ENCODE measurements at regions not wholly inside any gene's neighbourhood (a gene's known extent, or its start where the extent isn't known, plus 50 kb on each side); places are given as distances from the start of the nearest gene placed in this dataset.

GRCh38 chr4:30436394-30436793 is 283.8 kb upstream of the PCDH7 start:
- no peaks in the 10 kb centered on the region for H3K4me1 ChIP-seq (ENCODE audit: control insufficient read depth, extremely low read depth, insufficient read depth, low read length)
- dilution Hi-C loops (cut with MboI; ENCODE audit: extremely low pct_ligation_motif_present, low sequenced_read_pairs), result no loop called here
- H3K9me1 ChIP-seq (ENCODE audit: control insufficient read depth, extremely low read depth, insufficient read depth, low read length), result no peaks in the 10 kb centered on the region
- H3K27ac ChIP-seq (ENCODE audit: control insufficient read depth, insufficient read depth, low read length), result no peak overlapping the region
- no peak overlapping the region for H2AFZ ChIP-seq (ENCODE audit: control insufficient read depth, low read length)
- H3K4me3 ChIP-seq (ENCODE audit: control insufficient read depth in 2 of 3, extremely low read depth in 1 of 3, insufficient read depth in 2 of 3, low read depth in 1 of 3, low read length in 3 of 3), result no peak overlapping the region
- no peak for FAIRE-seq
- H3K36me3 ChIP-seq (ENCODE audit: control insufficient read depth in 2 of 2, extremely low read depth in 1 of 2, insufficient read depth in 2 of 2, low read length in 2 of 2), result no peaks in the 10 kb centered on the region
- H3K79me2 ChIP-seq (ENCODE audit: control insufficient read depth, insufficient read depth, low read length), result no peaks in the 10 kb centered on the region
- H4K20me1 ChIP-seq (ENCODE audit: control insufficient read depth, extremely low read depth, insufficient read depth, low read length), result no peaks in the 10 kb centered on the region
- no peak overlapping the region for H3K4me2 ChIP-seq (ENCODE audit: control insufficient read depth, extremely low read depth, insufficient read depth, low read depth, low read length)
- H3K9me3 ChIP-seq (ENCODE audit: control insufficient read depth, low read depth, low read length), result no peaks in the 10 kb centered on the region
- TF ChIP-seq CTCF (optimal IDR thresholded peaks at IDR 0.05 in 1 of 3, IDR thresholded peaks at IDR 0.05 in 1 of 3, conservative IDR thresholded peaks at IDR 0.05 in 1 of 3; ENCODE audit: extremely low read depth in 1 of 3, insufficient read depth in 2 of 3, low read length in 3 of 3) (no peak), EZH2 (IDR thresholded peaks at IDR 0.05; ENCODE audit: low read length) (no peak)
- no peak overlapping the region for H3K9ac ChIP-seq (ENCODE audit: control insufficient read depth, extremely low read depth, insufficient read depth, low read length)
- DNase-seq (ENCODE audit: low read depth, low spot score), result no peak
- no peaks in the 10 kb centered on the region for H3K27me3 ChIP-seq (ENCODE audit: control insufficient read depth, extremely low read depth, insufficient read depth, low read length)

- dilution Hi-C loops (cut with MboI; ENCODE audit: extremely low pct_ligation_motif_present, low sequenced_read_pairs), result no loop called here
- H3K36me3 ChIP-seq (ENCODE audit: control insufficient read depth in 2 of 2, extremely low read depth in 1 of 2, insufficient read depth in 2 of 2, low read length in 2 of 2), result no peaks in the 10 kb centered on the region
- H3K27ac ChIP-seq (ENCODE audit: control insufficient read depth, insufficient read depth, low read length), result no peak overlapping the region
- H2AFZ ChIP-seq (ENCODE audit: control insufficient read depth, low read length), result no peak overlapping the region
- no peak overlapping the region for H3K4me2 ChIP-seq (ENCODE audit: control insufficient read depth, extremely low read depth, insufficient read depth, low read depth, low read length)
- H3K9me1 ChIP-seq (ENCODE audit: control insufficient read depth, extremely low read depth, insufficient read depth, low read length), result no peaks in the 10 kb centered on the region
- no peaks in the 10 kb centered on the region for H3K79me2 ChIP-seq (ENCODE audit: control insufficient read depth, insufficient read depth, low read length)
- no peak for FAIRE-seq
- TF ChIP-seq EZH2 (IDR thresholded peaks at IDR 0.05; ENCODE audit: low read length), result no peak
- H3K9ac ChIP-seq (ENCODE audit: control insufficient read depth, extremely low read depth, insufficient read depth, low read length), result no peak overlapping the region
- H4K20me1 ChIP-seq (ENCODE audit: control insufficient read depth, extremely low read depth, insufficient read depth, low read length), result no peaks in the 10 kb centered on the region
- no peak for DNase-seq (ENCODE audit: low read depth, low spot score)
- H3K9me3 ChIP-seq (ENCODE audit: control insufficient read depth, low read depth, low read length), result no peaks in the 10 kb centered on the region
- no peak overlapping the region for H3K4me3 ChIP-seq (ENCODE audit: control insufficient read depth in 2 of 3, extremely low read depth in 1 of 3, insufficient read depth in 2 of 3, low read depth in 1 of 3, low read length in 3 of 3)
- H3K4me1 ChIP-seq (ENCODE audit: control insufficient read depth, extremely low read depth, insufficient read depth, low read length), result no peaks in the 10 kb centered on the region
- no peaks in the 10 kb centered on the region for H3K27me3 ChIP-seq (ENCODE audit: control insufficient read depth, extremely low read depth, insufficient read depth, low read length)
Observed at GRCh38 chr4:30437316-30437715, 282.9 kb upstream of the PCDH7 start.

GRCh38 chr4:30443289-30443688 is 276.9 kb upstream of the PCDH7 start:
- Histone ChIP-seq H3K9ac (ENCODE audit: control insufficient read depth, extremely low read depth, insufficient read depth, low read length) (no peak overlapping the region), H3K4me1 (ENCODE audit: control insufficient read depth, extremely low read depth, insufficient read depth, low read length) (no peaks in the 10 kb centered on the region), H3K27me3 (ENCODE audit: control insufficient read depth, extremely low read depth, insufficient read depth, low read length) (no peaks in the 10 kb centered on the region), H4K20me1 (ENCODE audit: control insufficient read depth, extremely low read depth, insufficient read depth, low read length) (no peaks in the 10 kb centered on the region), H3K4me2 (ENCODE audit: control insufficient read depth, extremely low read depth, insufficient read depth, low read depth, low read length) (no peak overlapping the region), H3K4me3 (ENCODE audit: control insufficient read depth in 2 of 3, extremely low read depth in 1 of 3, insufficient read depth in 2 of 3, low read depth in 1 of 3, low read length in 3 of 3) (no peak overlapping the region), H3K9me3 (ENCODE audit: control insufficient read depth, low read depth, low read length) (no peaks in the 10 kb centered on the region), H3K79me2 (ENCODE audit: control insufficient read depth, insufficient read depth, low read length) (no peaks in the 10 kb centered on the region), H2AFZ (ENCODE audit: control insufficient read depth, low read length) (no peak overlapping the region), H3K36me3 (ENCODE audit: control insufficient read depth in 2 of 2, extremely low read depth in 1 of 2, insufficient read depth in 2 of 2, low read length in 2 of 2) (no peaks in the 10 kb centered on the region), H3K27ac (ENCODE audit: control insufficient read depth, insufficient read depth, low read length) (no peak overlapping the region), H3K9me1 (ENCODE audit: control insufficient read depth, extremely low read depth, insufficient read depth, low read length) (no peaks in the 10 kb centered on the region)
- TF ChIP-seq EZH2 (IDR thresholded peaks at IDR 0.05; ENCODE audit: low read length), result no peak
- TF ChIP-seq CTCF (optimal IDR thresholded peaks at IDR 0.05 in 1 of 3, IDR thresholded peaks at IDR 0.05 in 1 of 3, conservative IDR thresholded peaks at IDR 0.05 in 1 of 3; ENCODE audit: extremely low read depth in 1 of 3, insufficient read depth in 2 of 3, low read length in 3 of 3), result no peak
- FAIRE-seq, result no peak
- no peak for DNase-seq (ENCODE audit: low read depth, low spot score)
- dilution Hi-C loops (cut with MboI; ENCODE audit: extremely low pct_ligation_motif_present, low sequenced_read_pairs), result no loop called here

Measured in keratinocyte (primary cell).